ENCODE measurements at regions not wholly inside any gene's neighbourhood (a gene's known extent, or its start where the extent isn't known, plus 50 kb on each side); places are given as distances from the start of the nearest gene placed in this dataset.

GRCh38 chr4:159856451-159856850 is 753.6 kb downstream of the RAPGEF2 start:
- TF ChIP-seq ZNF232 (CRISPR knock-in tag; IDR thresholded peaks at IDR 0.05; ENCODE audit: borderline replicate concordance) (no peak), IRF9 (CRISPR knock-in tag; IDR thresholded peaks at IDR 0.05; ENCODE audit: borderline replicate concordance) (no peak), HOXD1 (CRISPR knock-in tag; IDR thresholded peaks at IDR 0.05) (no peak), SOX13 (IDR thresholded peaks at IDR 0.05) (no peak), SOX13 (CRISPR knock-in tag; conservative IDR thresholded peaks at IDR 0.05 in 1 of 2, IDR thresholded peaks at IDR 0.05 in 1 of 2) (no peak)
